Endodermal cell (in vitro differentiated cells): ENCODE measurements at regions not wholly inside any gene's neighbourhood (a gene's known extent, or its start where the extent isn't known, plus 50 kb on each side); places are given as distances from the start of the nearest gene placed in this dataset.

Experiments
- DNase-seq: peaks from one replicate; pipeline ENCODE4 v3.0.0-alpha.2; 2017
- H3K27ac ChIP-seq: 2 replicates; pipeline ENCODE4 v1.5.1; 2013; ENCODE audit warnings: mild to moderate bottlenecking, low read depth, low read length, moderate library complexity
- H3K27me3 ChIP-seq: 2 replicates; pipeline ENCODE4 v1.6.1; 2013; ENCODE audit warnings: mild to moderate bottlenecking, low read length, moderate library complexity; ENCODE audit not compliant: insufficient read depth, control insufficient read depth, poor library complexity, severe bottlenecking
- H3K36me3 ChIP-seq: 2 replicates; pipeline ENCODE4 v1.7.0; 2013; ENCODE audit warnings: mild to moderate bottlenecking, low read length, moderate library complexity; ENCODE audit not compliant: control insufficient read depth, insufficient read depth
- H3K4me1 ChIP-seq: one replicate; pipeline ENCODE4 v1.7.0; 2013; ENCODE audit warnings: low read length; ENCODE audit not compliant: control insufficient read depth, insufficient read depth
- H3K4me3 ChIP-seq: 2 replicates; pipeline ENCODE4 v1.5.1; 2013; ENCODE audit warnings: mild to moderate bottlenecking, low read length, moderate library complexity
- H3K9ac ChIP-seq: 2 replicates; pipeline ENCODE4 v1.6.1; 2013; ENCODE audit warnings: mild to moderate bottlenecking, low read length, moderate library complexity; ENCODE audit not compliant: poor library complexity, severe bottlenecking; ENCODE audit errors: extremely low read depth
- H3K9me3 ChIP-seq: 2 replicates; pipeline ENCODE4 v1.6.1; 2013; ENCODE audit warnings: mild to moderate bottlenecking, low read length, moderate library complexity; ENCODE audit not compliant: control insufficient read depth
- H3K27ac Mint-ChIP-seq: 2 replicates; pipeline ENCODE4 v1.8.0; 2020; ENCODE audit warnings: mixed read lengths
- H3K27me3 Mint-ChIP-seq: 2 replicates; pipeline ENCODE4 v1.8.0; 2021; ENCODE audit warnings: mild to moderate bottlenecking, mixed read lengths; ENCODE audit not compliant: insufficient read depth
- H3K36me3 Mint-ChIP-seq: 2 replicates; pipeline ENCODE4 v1.8.0; 2020; ENCODE audit warnings: low read depth, mixed read lengths
- H3K4me1 Mint-ChIP-seq: 2 replicates; pipeline ENCODE4 v1.8.0; 2020; ENCODE audit warnings: mixed read lengths
- H3K4me3 Mint-ChIP-seq: 2 replicates; pipeline ENCODE4 v1.8.0; 2020; ENCODE audit warnings: mild to moderate bottlenecking, moderate library complexity, mixed read lengths
- H3K9me3 Mint-ChIP-seq: 2 replicates; pipeline ENCODE4 v1.8.0; 2020; ENCODE audit warnings: mild to moderate bottlenecking, mixed read lengths
- WGBS, 2 experiments: methylation state at CpG; one replicate each; pipeline versions ENCODE4 v1.1.5 to v1.1.7; 2013; ENCODE audit warnings: missing lambda C conversion rate in 2 of 2, mixed read lengths in 1 of 2; ENCODE audit not compliant: insufficient coverage in 1 of 2, insufficient read length in 1 of 2; 5-methylcytosine and 5-hydroxymethylcytosine counted together
- TF ChIP-seq, protein P1 (sequence below): fragments of 200-600 bp; sonication (generic); conservative IDR thresholded peaks from 2 replicates; pipeline ENCODE4 v1.5.0; 2021; ENCODE audit warnings: antibody characterized with exemption, mild to moderate bottlenecking

- Mint-ChIP-seq H3K4me1 (peaks cover 7% of the 10 kb centered on the region), H3K9me3 (peaks cover 2% of the 10 kb centered on the region), H3K27me3 (peaks cover 8% of the 10 kb centered on the region), H3K27ac (no peak overlapping the region), H3K4me3 (no peak overlapping the region), H3K36me3 (no peaks in the 10 kb centered on the region)
- Histone ChIP-seq H3K9me3 (no peaks in the 10 kb centered on the region), H3K27ac (no peak overlapping the region), H3K4me3 (no peak overlapping the region), H3K36me3 (no peaks in the 10 kb centered on the region), H3K4me1 (no peaks in the 10 kb centered on the region), H3K27me3 (no peaks in the 10 kb centered on the region), H3K9ac (no peak overlapping the region)
- WGBS, 2 experiments, result 90 to 93% methylated on average over 2 of the region's 2 CpGs
- TF ChIP-seq, protein P1, sequence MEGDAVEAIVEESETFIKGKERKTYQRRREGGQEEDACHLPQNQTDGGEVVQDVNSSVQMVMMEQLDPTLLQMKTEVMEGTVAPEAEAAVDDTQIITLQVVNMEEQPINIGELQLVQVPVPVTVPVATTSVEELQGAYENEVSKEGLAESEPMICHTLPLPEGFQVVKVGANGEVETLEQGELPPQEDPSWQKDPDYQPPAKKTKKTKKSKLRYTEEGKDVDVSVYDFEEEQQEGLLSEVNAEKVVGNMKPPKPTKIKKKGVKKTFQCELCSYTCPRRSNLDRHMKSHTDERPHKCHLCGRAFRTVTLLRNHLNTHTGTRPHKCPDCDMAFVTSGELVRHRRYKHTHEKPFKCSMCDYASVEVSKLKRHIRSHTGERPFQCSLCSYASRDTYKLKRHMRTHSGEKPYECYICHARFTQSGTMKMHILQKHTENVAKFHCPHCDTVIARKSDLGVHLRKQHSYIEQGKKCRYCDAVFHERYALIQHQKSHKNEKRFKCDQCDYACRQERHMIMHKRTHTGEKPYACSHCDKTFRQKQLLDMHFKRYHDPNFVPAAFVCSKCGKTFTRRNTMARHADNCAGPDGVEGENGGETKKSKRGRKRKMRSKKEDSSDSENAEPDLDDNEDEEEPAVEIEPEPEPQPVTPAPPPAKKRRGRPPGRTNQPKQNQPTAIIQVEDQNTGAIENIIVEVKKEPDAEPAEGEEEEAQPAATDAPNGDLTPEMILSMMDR, result no peak
- no peak for DNase-seq
Measured at GRCh38 chr18:42568773-42569172, 546.7 kb downstream of the RIT2 start.

DNA sequence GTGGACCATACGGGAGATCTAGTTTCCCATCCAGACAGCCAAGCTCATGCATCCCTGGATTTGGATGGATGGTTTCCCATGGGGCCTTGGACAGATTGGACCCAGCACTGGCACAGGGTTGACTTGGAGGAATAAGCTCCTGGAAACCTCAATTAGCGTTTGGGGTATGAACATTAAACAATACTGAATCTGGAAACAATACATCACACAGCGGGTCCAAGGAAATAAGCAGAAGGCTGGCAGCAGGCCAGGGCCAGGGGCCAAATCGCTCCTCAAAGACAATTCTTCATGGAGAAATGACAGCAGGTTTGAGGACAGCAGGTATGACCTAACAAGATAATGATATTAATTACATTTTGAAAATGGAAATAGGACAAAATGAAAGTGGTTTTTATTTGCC lies 540.6 kb downstream of the RIT2 start:
- WGBS, 2 experiments, result 87 to 98% methylated on average over 2 to 4 of the region's 4 CpGs
- no peak for DNase-seq
- no peaks in the 10 kb centered on the region for H3K36me3 ChIP-seq
- H3K27ac ChIP-seq, result no peak overlapping the region
- no peak overlapping the region for H3K9ac ChIP-seq
- no peaks in the 10 kb centered on the region for H3K9me3 ChIP-seq
- H3K4me1 Mint-ChIP-seq, result no peaks in the 10 kb centered on the region
- H3K4me3 ChIP-seq, result no peak overlapping the region
- TF ChIP-seq, protein P1, result no peak
- H3K27me3 ChIP-seq, result no peaks in the 10 kb centered on the region
- no peaks in the 10 kb centered on the region for H3K27me3 Mint-ChIP-seq
- H3K27ac Mint-ChIP-seq, result no peak overlapping the region
- no peak overlapping the region for H3K4me3 Mint-ChIP-seq
- no peaks in the 10 kb centered on the region for H3K4me1 ChIP-seq
- no peaks in the 10 kb centered on the region for H3K36me3 Mint-ChIP-seq
- H3K9me3 Mint-ChIP-seq, result peaks cover 2% of the 10 kb centered on the region

DNA sequence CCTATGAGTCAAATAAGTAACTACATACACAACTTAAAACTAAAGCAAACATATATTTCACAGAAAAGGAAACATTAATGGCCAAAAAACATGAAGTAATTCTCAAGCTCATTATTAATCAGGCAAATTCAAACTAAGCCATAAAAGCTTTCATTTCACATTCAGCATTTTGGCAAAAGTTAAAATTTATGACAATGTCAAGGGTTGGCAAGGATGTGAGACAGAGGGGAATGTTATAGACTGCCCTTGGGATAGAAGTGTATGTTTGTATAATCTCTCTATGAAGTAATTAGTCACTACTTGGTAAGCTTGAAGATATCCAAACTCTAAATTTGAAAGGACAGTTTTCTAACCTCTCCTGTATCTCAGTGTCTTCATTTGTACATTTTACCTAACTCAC lies 539.4 kb downstream of the RIT2 start:
- Histone ChIP-seq H3K9me3 (no peaks in the 10 kb centered on the region), H3K27ac (no peak overlapping the region), H3K36me3 (no peaks in the 10 kb centered on the region), H3K4me1 (no peaks in the 10 kb centered on the region), H3K27me3 (no peaks in the 10 kb centered on the region), H3K9ac (no peak overlapping the region), H3K4me3 (no peak overlapping the region)
- no peak overlapping the region for H3K4me3 Mint-ChIP-seq
- H3K36me3 Mint-ChIP-seq, result no peaks in the 10 kb centered on the region
- TF ChIP-seq, protein P1, result no peak
- DNase-seq, result no peak
- no peak overlapping the region for H3K27ac Mint-ChIP-seq
- peaks cover 3% of the 10 kb centered on the region for H3K4me1 Mint-ChIP-seq
- no peaks in the 10 kb centered on the region for H3K27me3 Mint-ChIP-seq
- peaks cover 2% of the 10 kb centered on the region for H3K9me3 Mint-ChIP-seq
